ENCODE measurements at regions not wholly inside any gene's neighbourhood (a gene's known extent, or its start where the extent isn't known, plus 50 kb on each side); places are given as distances from the start of the nearest gene placed in this dataset.
"Not testable (repeated sequence)": the region's sequence is repeated elsewhere in the genome, so short reads cannot be mapped to it uniquely, and the experiment has no call there.

GRCh38 chr6:168850027-168850736 lies 403.5 kb downstream of the THBS2 start:
- TF ChIP-seq CTCF (IDR thresholded peaks at IDR 0.05); ELK1 (IDR thresholded peaks at IDR 0.05; ENCODE audit: low read depth, low read length); REST (IDR thresholded peaks at IDR 0.05); KDM1A (IDR thresholded peaks at IDR 0.05; ENCODE audit: low read depth): not testable (repeated sequence)

Measured in A549 (cell line).